Osteocyte (in vitro differentiated cells): ENCODE measurements at regions not wholly inside any gene's neighbourhood (a gene's known extent, or its start where the extent isn't known, plus 50 kb on each side); places are given as distances from the start of the nearest gene placed in this dataset.

Experiments used
- DNase-seq: peaks from one replicate; pipeline ENCODE4 v3.0.0; 2021; ENCODE audit warnings: mixed read lengths; ENCODE audit not compliant: unreplicated experiment; ENCODE audit errors: extremely low spot score
- H3K27ac Mint-ChIP-seq: one replicate; pipeline ENCODE4 v1.8.0; 2021; ENCODE audit warnings: mild to moderate bottlenecking, mixed read lengths; ENCODE audit not compliant: unreplicated experiment
- H3K27me3 Mint-ChIP-seq: one replicate; pipeline ENCODE4 v1.8.0; 2021; ENCODE audit warnings: mixed read lengths; ENCODE audit not compliant: unreplicated experiment
- H3K36me3 Mint-ChIP-seq: one replicate; pipeline ENCODE4 v1.8.0; 2021; ENCODE audit warnings: mixed read lengths; ENCODE audit not compliant: unreplicated experiment
- H3K4me1 Mint-ChIP-seq: one replicate; pipeline ENCODE4 v1.8.0; 2021; ENCODE audit warnings: mixed read lengths; ENCODE audit not compliant: unreplicated experiment
- H3K4me3 Mint-ChIP-seq: one replicate; pipeline ENCODE4 v1.8.0; 2021; ENCODE audit warnings: mild to moderate bottlenecking, moderate library complexity, mixed read lengths; ENCODE audit not compliant: unreplicated experiment
- H3K9me3 Mint-ChIP-seq: one replicate; pipeline ENCODE4 v1.8.0; 2021; ENCODE audit warnings: mixed read lengths; ENCODE audit not compliant: unreplicated experiment
- TF ChIP-seq, protein P1 (sequence below): fragments of 200-600 bp; sonication (generic); IDR thresholded peaks from 2 replicates; pipeline ENCODE4 v1.5.0; 2021; ENCODE audit warnings: antibody characterized with exemption, mild to moderate bottlenecking, moderate library complexity

DNA sequence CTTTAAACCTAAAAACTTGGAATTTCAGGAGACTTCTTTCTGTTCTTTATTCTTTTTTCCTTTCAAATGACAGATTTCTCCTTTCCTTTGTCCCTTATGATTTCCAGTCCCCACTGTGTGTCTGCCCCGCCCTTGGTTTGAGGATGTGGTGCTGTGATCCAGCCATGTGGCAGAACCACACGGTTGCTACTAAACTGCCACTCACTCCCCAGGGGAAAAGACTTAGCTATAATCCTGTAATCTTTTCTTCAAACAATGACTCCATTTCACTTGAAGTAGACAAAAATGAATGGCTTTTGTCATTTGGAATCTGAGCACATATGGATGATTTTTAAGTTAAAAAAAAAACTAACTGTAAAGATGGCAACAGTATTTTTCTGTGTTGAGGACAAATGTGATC is 76.2 kb upstream of the STAM2 start:
- peaks cover 54% of the 10 kb centered on the region for H3K27me3 Mint-ChIP-seq
- no peak overlapping the region for H3K27ac Mint-ChIP-seq
- H3K9me3 Mint-ChIP-seq, result no peaks in the 10 kb centered on the region
- H3K4me1 Mint-ChIP-seq, result no peaks in the 10 kb centered on the region
- H3K36me3 Mint-ChIP-seq, result no peaks in the 10 kb centered on the region
- DNase-seq, result no peak
- TF ChIP-seq, protein P1, sequence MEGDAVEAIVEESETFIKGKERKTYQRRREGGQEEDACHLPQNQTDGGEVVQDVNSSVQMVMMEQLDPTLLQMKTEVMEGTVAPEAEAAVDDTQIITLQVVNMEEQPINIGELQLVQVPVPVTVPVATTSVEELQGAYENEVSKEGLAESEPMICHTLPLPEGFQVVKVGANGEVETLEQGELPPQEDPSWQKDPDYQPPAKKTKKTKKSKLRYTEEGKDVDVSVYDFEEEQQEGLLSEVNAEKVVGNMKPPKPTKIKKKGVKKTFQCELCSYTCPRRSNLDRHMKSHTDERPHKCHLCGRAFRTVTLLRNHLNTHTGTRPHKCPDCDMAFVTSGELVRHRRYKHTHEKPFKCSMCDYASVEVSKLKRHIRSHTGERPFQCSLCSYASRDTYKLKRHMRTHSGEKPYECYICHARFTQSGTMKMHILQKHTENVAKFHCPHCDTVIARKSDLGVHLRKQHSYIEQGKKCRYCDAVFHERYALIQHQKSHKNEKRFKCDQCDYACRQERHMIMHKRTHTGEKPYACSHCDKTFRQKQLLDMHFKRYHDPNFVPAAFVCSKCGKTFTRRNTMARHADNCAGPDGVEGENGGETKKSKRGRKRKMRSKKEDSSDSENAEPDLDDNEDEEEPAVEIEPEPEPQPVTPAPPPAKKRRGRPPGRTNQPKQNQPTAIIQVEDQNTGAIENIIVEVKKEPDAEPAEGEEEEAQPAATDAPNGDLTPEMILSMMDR, result no peak
- H3K4me3 Mint-ChIP-seq, result no peak overlapping the region

DNA sequence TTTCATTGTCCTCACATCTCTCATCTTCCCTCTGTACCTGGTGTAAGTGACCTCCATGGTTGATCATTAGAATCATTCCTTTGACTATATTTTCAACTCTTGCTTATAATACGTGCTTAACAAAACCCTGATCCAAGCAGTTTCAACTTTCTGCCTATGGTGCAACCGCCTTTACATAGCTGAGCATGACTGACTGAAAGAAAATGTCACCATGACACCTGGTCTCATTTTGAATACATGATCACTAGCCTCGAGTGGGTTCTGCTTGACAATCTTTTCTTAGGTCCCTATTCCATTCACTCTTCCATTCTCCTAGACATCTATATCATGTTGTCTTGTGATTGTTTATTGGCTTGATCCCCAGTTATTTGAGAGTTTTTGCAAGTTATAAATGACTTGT is 78.9 kb upstream of the STAM2 start:
- DNase-seq, result no peak
- no peak overlapping the region for H3K27ac Mint-ChIP-seq
- no peaks in the 10 kb centered on the region for H3K36me3 Mint-ChIP-seq
- TF ChIP-seq, protein P1, result no peak
- H3K4me3 Mint-ChIP-seq, result no peak overlapping the region
- H3K27me3 Mint-ChIP-seq, result peaks cover 56% of the 10 kb centered on the region
- no peaks in the 10 kb centered on the region for H3K4me1 Mint-ChIP-seq
- no peaks in the 10 kb centered on the region for H3K9me3 Mint-ChIP-seq

DNA sequence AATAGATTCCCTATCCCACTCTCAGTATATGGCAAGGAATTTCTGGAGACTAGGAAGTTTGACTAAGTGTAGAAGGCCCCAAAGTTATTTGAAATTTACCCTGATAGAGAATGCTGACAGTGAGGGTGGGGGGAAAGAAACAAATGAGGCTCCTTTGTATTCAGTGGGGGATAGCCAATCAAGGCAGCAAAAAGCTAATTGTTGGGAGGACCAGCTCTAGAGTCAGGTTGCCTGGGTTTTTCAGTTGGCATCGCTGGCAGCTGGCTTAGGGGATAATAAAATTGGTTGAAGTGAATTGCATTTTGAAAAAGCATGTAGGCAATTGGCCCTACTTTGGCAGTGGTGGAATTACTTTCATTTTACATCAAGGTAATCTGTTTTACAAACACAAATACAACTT is 79.4 kb upstream of the STAM2 start:
- Mint-ChIP-seq H3K4me1 (no peaks in the 10 kb centered on the region), H3K9me3 (no peaks in the 10 kb centered on the region), H3K36me3 (no peaks in the 10 kb centered on the region), H3K4me3 (no peak overlapping the region), H3K27ac (no peak overlapping the region), H3K27me3 (peaks cover 58% of the 10 kb centered on the region)
- TF ChIP-seq, protein P1, result no peak
- DNase-seq, result no peak

DNA sequence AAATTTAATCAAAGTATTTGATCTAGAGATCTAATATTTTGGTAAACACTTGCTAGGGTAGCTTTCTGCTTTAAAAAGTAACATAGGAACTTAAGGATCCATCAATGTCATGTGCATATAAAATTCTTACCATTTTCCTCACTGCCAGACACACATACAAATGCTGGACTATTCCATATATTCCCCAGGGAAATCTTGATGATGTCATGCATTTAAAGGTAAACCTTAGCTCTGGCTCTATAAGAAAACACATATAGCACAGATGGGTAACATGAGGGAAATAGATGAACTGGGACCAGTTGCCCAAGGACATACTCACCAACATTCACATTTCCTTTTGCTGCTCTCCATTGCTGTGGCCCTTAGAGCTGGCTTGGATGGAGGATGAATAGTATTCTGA is 79.1 kb upstream of the FMNL2 start:
- H3K27me3 Mint-ChIP-seq, result peaks cover 55% of the 10 kb centered on the region
- no peaks in the 10 kb centered on the region for H3K4me1 Mint-ChIP-seq
- no peak overlapping the region for H3K4me3 Mint-ChIP-seq
- TF ChIP-seq, protein P1, result no peak
- DNase-seq, result no peak
- H3K36me3 Mint-ChIP-seq, result no peaks in the 10 kb centered on the region
- no peaks in the 10 kb centered on the region for H3K9me3 Mint-ChIP-seq
- H3K27ac Mint-ChIP-seq, result no peak overlapping the region

DNA sequence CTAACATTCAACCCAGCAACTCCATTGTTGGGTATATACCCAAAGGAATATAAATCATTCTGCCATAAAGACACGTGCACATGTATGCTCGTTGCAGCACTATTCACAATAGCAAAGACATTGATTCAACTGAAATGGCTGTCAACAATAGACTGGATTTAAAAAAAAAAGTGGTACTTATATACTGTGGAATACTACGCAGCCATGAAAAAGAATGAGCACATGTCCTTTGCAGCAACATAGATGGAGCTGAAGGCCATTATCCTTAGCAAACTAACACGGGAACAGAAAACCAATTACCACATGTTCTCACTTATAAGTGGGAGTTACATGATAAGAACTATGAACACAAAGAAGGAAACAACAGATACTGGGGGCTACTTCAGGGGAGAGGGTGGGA is 74.0 kb upstream of the FMNL2 start:
- no peak for DNase-seq
- H3K36me3 Mint-ChIP-seq, result no peaks in the 10 kb centered on the region
- no peaks in the 10 kb centered on the region for H3K9me3 Mint-ChIP-seq
- H3K4me1 Mint-ChIP-seq, result no peaks in the 10 kb centered on the region
- no peak overlapping the region for H3K27ac Mint-ChIP-seq
- no peak overlapping the region for H3K4me3 Mint-ChIP-seq
- H3K27me3 Mint-ChIP-seq, result peaks cover 24% of the 10 kb centered on the region
- TF ChIP-seq, protein P1, result no peak
